HepG2 (cell line): ENCODE measurements at regions not wholly inside any gene's neighbourhood (a gene's known extent, or its start where the extent isn't known, plus 50 kb on each side); places are given as distances from the start of the nearest gene placed in this dataset.

ENCODE experiments used
- ATAC-seq: fragments of 200-7000 bp; cut with Tn5 transposase; 3 replicates; pipeline ENCODE4 v1.9.1; 2020; ENCODE audit warnings: mild to moderate bottlenecking, moderate library complexity
- BruUV-seq: library from RNA; stranded (reverse); fragments of 400-500 nt; replicated peaks from 2 replicates; lab custom pipeline; 2021; lab: Mats Ljungman, UMichigan
- CTCF ChIA-PET: fragments of 300-600 bp; formaldehyde crosslinking; extraction: SDS; loops from one replicate; lab custom pipeline; 2021; ENCODE audit warnings: low total read pairs, inconsistent platforms, low intra/inter-chr PET ratio; lab: Yijun Ruan, JAX
- POLR2A ChIA-PET: fragments of 350-600 bp; sonication (Branson Sonifier 250); formaldehyde crosslinking; loops from one replicate; lab custom pipeline; 2020; ENCODE audit warnings: antibody characterized with exemption, inconsistent platforms; lab: Yijun Ruan, JAX
- DNase-seq: peaks from one replicate; pipeline ENCODE4 v3.0.0-alpha.2; 2015; ENCODE audit warnings: low spot score
- FAIRE-seq: peaks from 3 replicates; lab custom pipeline; 2011; peaks lifted over from hg19 to GRCh38; lab: Jason Lieb, UNC
- H2AFZ ChIP-seq: one replicate; pipeline ENCODE4 v1.6.1; 2011; ENCODE audit warnings: low read length, inconsistent platforms
- H3K27ac ChIP-seq: fragments of 300-600 bp; 3 replicates; pipeline ENCODE4 v1.8.0; 2011; ENCODE audit warnings: mixed run types, mild to moderate bottlenecking, mixed read lengths, low read length, inconsistent platforms; ENCODE audit not compliant: insufficient read depth; ENCODE audit errors: extremely low read length
- H3K27me3 ChIP-seq, 2 experiments: fragments of 200-600 bp in 1 of 2; 2 replicates in 1 of 2; 3 replicates in 1 of 2; pipeline versions ENCODE4 v1.6.0 to v1.8.0; 2011; ENCODE audit warnings: low read length in 2 of 2, mild to moderate bottlenecking in 2 of 2, moderate library complexity in 2 of 2, inconsistent platforms in 1 of 2; ENCODE audit not compliant: insufficient read depth in 2 of 2, control insufficient read depth in 1 of 2
- H3K36me3 ChIP-seq, 2 experiments: fragments of 200-600 bp in 1 of 2; replicated peaks in 1 of 2; 2 replicates in 1 of 2; 3 replicates in 1 of 2; pipeline versions ENCODE4 v1.5.1 to v1.8.0; 2011; ENCODE audit warnings: low read length in 2 of 2, inconsistent platforms in 1 of 2; ENCODE audit not compliant: insufficient read depth in 2 of 2, control insufficient read depth in 1 of 2
- H3K4me1 ChIP-seq: 2 replicates; pipeline ENCODE4 v1.5.1; 2012; ENCODE audit warnings: low read length, inconsistent platforms; ENCODE audit not compliant: insufficient read depth
- H3K4me2 ChIP-seq: 2 replicates; pipeline ENCODE4 v1.6.0; 2011; ENCODE audit warnings: low read depth, low read length, inconsistent platforms
- H3K4me3 ChIP-seq, 3 experiments: fragments of 200-600 bp in 1 of 3; sonication (generic), shearing (Covaris generic) in 1 of 3; replicated peaks in 1 of 3; 2 replicates each; pipeline ENCODE4 v1.5.1; 2011 to 2016; ENCODE audit warnings: low read length in 3 of 3, inconsistent platforms in 2 of 3, low read depth in 2 of 3, mild to moderate bottlenecking in 2 of 3, control low read depth in 1 of 3, mixed read lengths in 1 of 3; ENCODE audit not compliant: insufficient read depth in 1 of 3
- H3K79me2 ChIP-seq: one replicate; pipeline ENCODE4 v1.6.1; 2011; ENCODE audit warnings: low read length, inconsistent platforms; ENCODE audit not compliant: insufficient read depth
- H3K9ac ChIP-seq: 2 replicates; pipeline ENCODE4 v1.6.0; 2011; ENCODE audit warnings: mild to moderate bottlenecking, low read depth, low read length, inconsistent platforms; ENCODE audit not compliant: insufficient read depth
- H3K9me3 ChIP-seq: 2 replicates; pipeline ENCODE4 v1.5.1; 2012; ENCODE audit warnings: mild to moderate bottlenecking, low read length
- H4K20me1 ChIP-seq: 2 replicates; pipeline ENCODE4 v1.6.0; 2011; ENCODE audit warnings: inconsistent platforms, mild to moderate bottlenecking, low read length, moderate library complexity; ENCODE audit not compliant: insufficient read depth
- AGO2 ChIP-seq: fragments of 200-400 bp; formaldehyde crosslinking; optimal IDR thresholded peaks from 2 replicates; pipeline ENCODE3; 2017; ENCODE audit warnings: mild to moderate bottlenecking, low read depth, low read length, moderate library complexity
- ELF3 ChIP-seq: IDR thresholded peaks from 2 replicates; pipeline ENCODE4 v1.6.1; 2016; ENCODE audit warnings: missing genetic modification reagents, missing compliant biosample characterization
- FOXO4 ChIP-seq: sonication (generic); formaldehyde crosslinking; conservative IDR thresholded peaks from 2 replicates; pipeline ENCODE4 v1.8.1; 2023; ENCODE audit warnings: missing genetic modification reagents
- KAT8 ChIP-seq: IDR thresholded peaks from 2 replicates; pipeline ENCODE4 v1.6.1; 2016; ENCODE audit warnings: missing genetic modification reagents, missing compliant biosample characterization
- MAZ ChIP-seq, 2 experiments: sonication (generic) in 1 of 2; formaldehyde crosslinking in 1 of 2; IDR thresholded peaks; 2 replicates each; pipeline versions ENCODE4 v1.5.0 to v1.6.1; 2012 to 2020; ENCODE audit warnings: low read depth in 2 of 2, mild to moderate bottlenecking in 2 of 2, borderline replicate concordance in 1 of 2, improper control_type of control experiment in 1 of 2, low read length in 1 of 2, missing genetic modification reagents in 1 of 2, moderate library complexity in 1 of 2
- NRL ChIP-seq: sonication (generic); formaldehyde crosslinking; IDR thresholded peaks from 2 replicates; pipeline ENCODE4 v1.5.0; 2020; ENCODE audit warnings: missing genetic modification reagents, mild to moderate bottlenecking, moderate library complexity, borderline replicate concordance
- PRPF4 ChIP-seq: fragments of 200-400 bp; formaldehyde crosslinking; IDR thresholded peaks from 2 replicates; pipeline ENCODE4 v1.6.1; 2016; ENCODE audit warnings: low read length, low read depth; ENCODE audit not compliant: poor library complexity, severe bottlenecking
- REST ChIP-seq, 2 experiments: IDR thresholded peaks; 2 replicates each; pipeline ENCODE4 v1.6.1; 2011 to 2012; ENCODE audit warnings: low read length in 2 of 2, borderline replicate concordance in 1 of 2, low read depth in 1 of 2, mild to moderate bottlenecking in 1 of 2, moderate library complexity in 1 of 2
- RFX5 ChIP-seq: IDR thresholded peaks from 2 replicates; pipeline ENCODE4 v1.6.1; 2011; ENCODE audit warnings: low read depth, low read length, improper control_type of control experiment
- RXRA ChIP-seq: sonication (generic); formaldehyde crosslinking; IDR thresholded peaks from 2 replicates; pipeline ENCODE4 v1.5.1; 2020; ENCODE audit warnings: missing genetic modification reagents
- ZNF20 ChIP-seq: sonication (generic); formaldehyde crosslinking; IDR thresholded peaks from 2 replicates; pipeline ENCODE4 v1.4.0; 2020; ENCODE audit warnings: mild to moderate bottlenecking, moderate library complexity, missing genetic modification reagents
- ZNF33A ChIP-seq: sonication (generic); formaldehyde crosslinking; IDR thresholded peaks from 2 replicates; pipeline ENCODE4 v1.5.1; 2020; ENCODE audit warnings: missing genetic modification reagents, mild to moderate bottlenecking, moderate library complexity, borderline replicate concordance
- ZNF773 ChIP-seq: sonication (generic); formaldehyde crosslinking; IDR thresholded peaks from 2 replicates; pipeline ENCODE4 v1.4.0; 2020; ENCODE audit warnings: missing genetic modification reagents, borderline replicate concordance
- WGBS: methylation state at CpG from one replicate; pipeline ENCODE4 v1.1.6; 2017; ENCODE audit warnings: low lambda C conversion rate; 5-methylcytosine and 5-hydroxymethylcytosine counted together
- in situ Hi-C: cut with HindIII; loops from 2 replicates; pipeline ENCODE4 v1.10.0; 2017; ENCODE audit warnings: low pct_unique_long_range_greater_than_20kb; ENCODE audit not compliant: extremely low pct_ligation_motif_present
- intact Hi-C: fragments of 100-400 bp; cut with micrococcal nuclease; formaldehyde crosslinking; loops from one replicate; pipeline ENCODE4 v1.10.0; 2022; ENCODE audit not compliant: unreplicated experiment

GRCh38 chr9:119009249-119009648 lies 360.0 kb downstream of the BRINP1 start:
- Histone ChIP-seq H3K27me3 (no peaks in the 10 kb centered on the region), H3K9me3 (peaks cover 83% of the 10 kb centered on the region), H3K79me2 (no peaks in the 10 kb centered on the region), H3K36me3 (no peaks in the 10 kb centered on the region), H3K4me1 (no peaks in the 10 kb centered on the region), H2AFZ (no peak overlapping the region), H4K20me1 (no peaks in the 10 kb centered on the region), H3K4me2 (no peak overlapping the region), H3K9ac (no peak overlapping the region), H3K4me3 (no peak overlapping the region), H3K27ac (no peak overlapping the region)
- no peak for DNase-seq
- ATAC-seq, result no peak
- intact Hi-C loops, result no loop called here
- TF ChIP-seq ZNF20 (CRISPR knock-in tag), result no peak
- TF ChIP-seq MAZ (IDR thresholded peaks at IDR 0.05; ENCODE audit: borderline replicate concordance, low read depth, low read length), result no peak
- no peak for TF ChIP-seq MAZ (CRISPR knock-in tag; IDR thresholded peaks at IDR 0.05; ENCODE audit: low read depth)
- TF ChIP-seq RFX5, result 0 out of 2 replicates have a peak, but pooled peaks have one; percentile 36
- no TSS peak for BruUV-seq
- ChIA-PET CTCF (no interaction called here), POLR2A (no interaction called here)
- FAIRE-seq, result no peak
- in situ Hi-C loops, result no loop called here
- 1% methylated on average over 4 of the region's 4 CpGs for WGBS

GRCh38 chr9:119020284-119020683 lies 349.0 kb downstream of the BRINP1 start:
- in situ Hi-C loops, result no loop called here
- BruUV-seq, result no TSS peak
- 20% methylated on average over 9 of the region's 9 CpGs for WGBS
- no peak for TF ChIP-seq ELF3 (CRISPR knock-in tag)
- no peak for TF ChIP-seq FOXO4 (CRISPR knock-in tag)
- no peak for TF ChIP-seq RXRA (CRISPR knock-in tag)
- no peak for TF ChIP-seq AGO2
- no peak for TF ChIP-seq KAT8 (CRISPR knock-in tag)
- no peak for TF ChIP-seq ZNF773 (CRISPR knock-in tag)
- no peak for TF ChIP-seq REST (IDR thresholded peaks at IDR 0.05; ENCODE audit: borderline replicate concordance in 1 of 2, low read depth in 1 of 2, low read length in 2 of 2)
- no peak for TF ChIP-seq PRPF4
- no peak for TF ChIP-seq NRL
- no peak for TF ChIP-seq ZNF33A

More at GRCh38 chr9:119020284-119020683, 349.0 kb downstream of the BRINP1 start:
- intact Hi-C loops, result no loop called here
- H3K4me3 ChIP-seq, result no peak overlapping the region
- FAIRE-seq, result no peak
- ChIA-PET POLR2A (no interaction called here), CTCF (no interaction called here)
- no peak for DNase-seq
- no peak for ATAC-seq
- no peak overlapping the region for H3K9ac ChIP-seq
- H3K36me3 ChIP-seq, result no peaks in the 10 kb centered on the region
- no peak overlapping the region for H3K4me2 ChIP-seq
- H3K9me3 ChIP-seq, result peaks cover 59% of the 10 kb centered on the region
- H4K20me1 ChIP-seq, result no peaks in the 10 kb centered on the region
- no peak overlapping the region for H3K27ac ChIP-seq
- H3K79me2 ChIP-seq, result no peaks in the 10 kb centered on the region
- no peak overlapping the region for H2AFZ ChIP-seq
- H3K4me1 ChIP-seq, result no peaks in the 10 kb centered on the region
- H3K27me3 ChIP-seq, result no peaks in the 10 kb centered on the region
